HG03521 (cell line): ENCODE measurements at regions not wholly inside any gene's neighbourhood (a gene's known extent, or its start where the extent isn't known, plus 50 kb on each side); places are given as distances from the start of the nearest gene placed in this dataset.
"Not testable (repeated sequence)": the region's sequence is repeated elsewhere in the genome, so short reads cannot be mapped to it uniquely, and the experiment has no call there.

Source experiments
- ATAC-seq: cut with Tn5 transposase; IDR thresholded peaks from one replicate; pipeline ENCODE4 v1.9.1; 2021; ENCODE audit warnings: mild to moderate bottlenecking, moderate library complexity; ENCODE audit not compliant: unreplicated experiment

- ATAC-seq = no peak
Observed at GRCh38 chr10:33712825-33713224, 378.4 kb upstream of the NRP1 start.

- no peak for ATAC-seq
Observed at GRCh38 chr10:33710006-33710405, 375.5 kb upstream of the NRP1 start.

GRCh38 chr10:33709008-33709753 is 374.7 kb upstream of the NRP1 start:
- ATAC-seq = no peak

GRCh38 chr10:33708561-33708960 is 374.1 kb upstream of the NRP1 start:
- no peak for ATAC-seq

GRCh38 chr10:33706746-33707145 is 372.3 kb upstream of the NRP1 start:
- no peak for ATAC-seq

- ATAC-seq = no peak
Observed at GRCh38 chr10:33706191-33706590, 371.7 kb upstream of the NRP1 start.

GRCh38 chr10:33704214-33704830 is 369.9 kb upstream of the NRP1 start:
- no peak for ATAC-seq

- ATAC-seq = no peak
Observed at GRCh38 chr10:33703501-33704213, 369.2 kb upstream of the NRP1 start.

GRCh38 chr10:33698033-33698432 is 363.6 kb upstream of the NRP1 start:
- ATAC-seq = no peak

- no peak for ATAC-seq
Observed at GRCh38 chr10:33697016-33697415, 362.5 kb upstream of the NRP1 start.

- ATAC-seq = no peak
Observed at GRCh38 chr10:33695536-33695935, 361.1 kb upstream of the NRP1 start.

GRCh38 chr10:33690536-33690935 is 356.1 kb upstream of the NRP1 start:
- not testable (repeated sequence) for ATAC-seq

GRCh38 chr10:33688506-33688905 is 354.0 kb upstream of the NRP1 start:
- ATAC-seq = no peak

- no peak for ATAC-seq
Observed at GRCh38 chr10:33684211-33684611, 349.7 kb upstream of the NRP1 start.

GRCh38 chr10:33681595-33681994 is 347.1 kb upstream of the NRP1 start:
- ATAC-seq = no peak

- ATAC-seq = no peak
Observed at GRCh38 chr10:33680036-33680435, 345.6 kb upstream of the NRP1 start.

- no peak for ATAC-seq
Observed at GRCh38 chr10:33676606-33677339, 342.3 kb upstream of the NRP1 start.

GRCh38 chr10:33674986-33675599 is 340.6 kb upstream of the NRP1 start:
- ATAC-seq = no peak

GRCh38 chr10:33674491-33674890 is 340.0 kb upstream of the NRP1 start:
- ATAC-seq = no peak

GRCh38 chr10:33673839-33674415 is 339.5 kb upstream of the NRP1 start:
- ATAC-seq = no peak

GRCh38 chr10:33669904-33670303 is 335.4 kb upstream of the NRP1 start:
- ATAC-seq = no peak
